ENCODE measurements at regions not wholly inside any gene's neighbourhood (a gene's known extent, or its start where the extent isn't known, plus 50 kb on each side); places are given as distances from the start of the nearest gene placed in this dataset.
"Not testable (repeated sequence)": the region's sequence is repeated elsewhere in the genome, so short reads cannot be mapped to it uniquely, and the experiment has no call there.

GRCh38 chr6:112591329-112591728, 244.2 kb downstream of the RFPL4B start:
- no peak overlapping the region for H3K4me3 Mint-ChIP-seq
- H3K4me1 Mint-ChIP-seq = no peaks in the 10 kb centered on the region
- CTCF ChIA-PET = no interaction called here
- H3K27ac Mint-ChIP-seq = no peak overlapping the region
- peaks cover 4% of the 10 kb centered on the region for H3K9me3 Mint-ChIP-seq (ENCODE audit: low read depth)
- no peaks in the 10 kb centered on the region for H3K27me3 Mint-ChIP-seq
- no peaks in the 10 kb centered on the region for H3K36me3 Mint-ChIP-seq
- ATAC-seq = no peak
- no peak for DNase-seq

- H3K27me3 Mint-ChIP-seq = no peaks in the 10 kb centered on the region
- H3K27ac Mint-ChIP-seq = no peak overlapping the region
- H3K4me1 Mint-ChIP-seq = no peaks in the 10 kb centered on the region
- CTCF ChIA-PET = no interaction called here
- ATAC-seq (no peak), DNase-seq (no peak)
- H3K36me3 Mint-ChIP-seq = no peaks in the 10 kb centered on the region
- H3K9me3 Mint-ChIP-seq (ENCODE audit: low read depth) = peaks cover 4% of the 10 kb centered on the region
- no peak overlapping the region for H3K4me3 Mint-ChIP-seq
These were observed 245.0 kb downstream of the RFPL4B start for GRCh38 chr6:112592159-112592558.

GRCh38 chr6:112594886-112595594, 247.9 kb downstream of the RFPL4B start:
- H3K27ac Mint-ChIP-seq = no peak overlapping the region
- no peaks in the 10 kb centered on the region for H3K36me3 Mint-ChIP-seq
- CTCF ChIA-PET = no interaction called here
- H3K4me1 Mint-ChIP-seq = no peaks in the 10 kb centered on the region
- no peaks in the 10 kb centered on the region for H3K27me3 Mint-ChIP-seq
- peaks cover 4% of the 10 kb centered on the region for H3K9me3 Mint-ChIP-seq (ENCODE audit: low read depth)
- ATAC-seq (no peak), DNase-seq (no peak)
- no peak overlapping the region for H3K4me3 Mint-ChIP-seq

- Mint-ChIP-seq H3K36me3 (no peaks in the 10 kb centered on the region), H3K9me3 (ENCODE audit: low read depth) (peaks cover 4% of the 10 kb centered on the region), H3K4me1 (no peaks in the 10 kb centered on the region), H3K27me3 (no peaks in the 10 kb centered on the region), H3K4me3 (no peak overlapping the region), H3K27ac (no peak overlapping the region)
- no peak for ATAC-seq
- DNase-seq = no peak
- CTCF ChIA-PET = no interaction called here
These were observed 248.7 kb downstream of the RFPL4B start for GRCh38 chr6:112595841-112596240.

GRCh38 chr6:112597176-112597575, 250.0 kb downstream of the RFPL4B start:
- CTCF ChIA-PET = no interaction called here
- Mint-ChIP-seq H3K4me3 (no peak overlapping the region), H3K9me3 (ENCODE audit: low read depth) (peaks cover 3% of the 10 kb centered on the region)

GRCh38 chr6:112600168-112600567, 253.0 kb downstream of the RFPL4B start:
- CTCF ChIA-PET = no interaction called here
- DNase-seq = no peak
- no peak overlapping the region for H3K4me3 Mint-ChIP-seq
- H3K27me3 Mint-ChIP-seq = no peaks in the 10 kb centered on the region
- ATAC-seq = no peak
- no peaks in the 10 kb centered on the region for H3K9me3 Mint-ChIP-seq (ENCODE audit: low read depth)
- H3K4me1 Mint-ChIP-seq = no peaks in the 10 kb centered on the region
- no peaks in the 10 kb centered on the region for H3K36me3 Mint-ChIP-seq
- H3K27ac Mint-ChIP-seq = no peak overlapping the region

More at GRCh38 chr6:112597176-112597575, 250.0 kb downstream of the RFPL4B start:
- H3K27me3 Mint-ChIP-seq = no peaks in the 10 kb centered on the region
- no peaks in the 10 kb centered on the region for H3K4me1 Mint-ChIP-seq
- ATAC-seq (no peak), DNase-seq (no peak)
- no peak overlapping the region for H3K27ac Mint-ChIP-seq
- no peaks in the 10 kb centered on the region for H3K36me3 Mint-ChIP-seq

GRCh38 chr6:112603726-112604125, 256.6 kb downstream of the RFPL4B start:
- Mint-ChIP-seq H3K9me3 (ENCODE audit: low read depth) (peaks cover 4% of the 10 kb centered on the region), H3K4me1 (no peaks in the 10 kb centered on the region), H3K27me3 (no peaks in the 10 kb centered on the region), H3K27ac (no peak overlapping the region), H3K36me3 (no peaks in the 10 kb centered on the region), H3K4me3 (no peak overlapping the region)
- ATAC-seq (no peak), DNase-seq (no peak)
- CTCF ChIA-PET = no interaction called here

GRCh38 chr6:112606656-112607435, 259.7 kb downstream of the RFPL4B start:
- H3K9me3 Mint-ChIP-seq (ENCODE audit: low read depth) = peaks cover 6% of the 10 kb centered on the region
- H3K4me3 Mint-ChIP-seq = no peak overlapping the region
- CTCF ChIA-PET = no interaction called here
- no peaks in the 10 kb centered on the region for H3K27me3 Mint-ChIP-seq
- H3K4me1 Mint-ChIP-seq = no peaks in the 10 kb centered on the region
- DNase-seq (no peak), ATAC-seq (no peak)
- no peak overlapping the region for H3K27ac Mint-ChIP-seq
- H3K36me3 Mint-ChIP-seq = no peaks in the 10 kb centered on the region

- CTCF ChIA-PET; H3K27ac Mint-ChIP-seq; H3K9me3 Mint-ChIP-seq (ENCODE audit: low read depth); H3K36me3 Mint-ChIP-seq; H3K4me1 Mint-ChIP-seq; DNase-seq; H3K27me3 Mint-ChIP-seq; ATAC-seq; H3K4me3 Mint-ChIP-seq: not testable (repeated sequence)
These were observed 261.8 kb downstream of the RFPL4B start for GRCh38 chr6:112608925-112609324.

- Mint-ChIP-seq H3K36me3 (no peaks in the 10 kb centered on the region), H3K9me3 (ENCODE audit: low read depth) (peaks cover 5% of the 10 kb centered on the region), H3K4me3 (no peak overlapping the region), H3K4me1 (no peaks in the 10 kb centered on the region), H3K27ac (no peak overlapping the region), H3K27me3 (no peaks in the 10 kb centered on the region)
- no peak for ATAC-seq
- no peak for DNase-seq
- CTCF ChIA-PET = no interaction called here
These were observed 266.3 kb downstream of the RFPL4B start for GRCh38 chr6:112613410-112613809.

GRCh38 chr6:112618849-112619248, 271.7 kb downstream of the RFPL4B start:
- Mint-ChIP-seq H3K4me3 (no peak overlapping the region), H3K4me1 (no peaks in the 10 kb centered on the region), H3K27me3 (no peaks in the 10 kb centered on the region), H3K27ac (no peak overlapping the region), H3K9me3 (ENCODE audit: low read depth) (no peaks in the 10 kb centered on the region), H3K36me3 (no peaks in the 10 kb centered on the region)
- CTCF ChIA-PET = no interaction called here
- no peak for DNase-seq
- ATAC-seq = no peak

- no peaks in the 10 kb centered on the region for H3K36me3 Mint-ChIP-seq
- no peaks in the 10 kb centered on the region for H3K4me1 Mint-ChIP-seq
- H3K27ac Mint-ChIP-seq = no peak overlapping the region
- ATAC-seq = no peak
- H3K4me3 Mint-ChIP-seq = no peak overlapping the region
- no peak for DNase-seq
- CTCF ChIA-PET = no interaction called here
- H3K27me3 Mint-ChIP-seq = no peaks in the 10 kb centered on the region
- no peaks in the 10 kb centered on the region for H3K9me3 Mint-ChIP-seq (ENCODE audit: low read depth)
These were observed 273.9 kb downstream of the RFPL4B start for GRCh38 chr6:112620812-112621569.

- H3K9me3 Mint-ChIP-seq (ENCODE audit: low read depth) = no peaks in the 10 kb centered on the region
- no peak for ATAC-seq
- H3K4me3 Mint-ChIP-seq = no peak overlapping the region
- DNase-seq = no peak
- no peaks in the 10 kb centered on the region for H3K36me3 Mint-ChIP-seq
- CTCF ChIA-PET = no interaction called here
- H3K27ac Mint-ChIP-seq = no peak overlapping the region
- H3K27me3 Mint-ChIP-seq = no peaks in the 10 kb centered on the region
- H3K4me1 Mint-ChIP-seq = no peaks in the 10 kb centered on the region
These were observed 274.9 kb downstream of the RFPL4B start for GRCh38 chr6:112622036-112622435.
